Panc1 (cell line): ENCODE measurements at regions not wholly inside any gene's neighbourhood (a gene's known extent, or its start where the extent isn't known, plus 50 kb on each side); places are given as distances from the start of the nearest gene placed in this dataset.

Source experiments
- ATAC-seq: fragments of 200-7000 bp; cut with Tn5 transposase; 2 replicates; pipeline ENCODE4 v1.9.1; 2020; ENCODE audit warnings: mild to moderate bottlenecking, moderate library complexity
- BruUV-seq: library from RNA; stranded (reverse); fragments of 400-500 nt; replicated peaks from 2 replicates; lab custom pipeline; 2021; lab: Mats Ljungman, UMichigan
- CTCF ChIA-PET: fragments of 300-600 bp; sonication (Branson Sonifier 250); formaldehyde crosslinking; loops from one replicate; lab custom pipeline; 2022; ENCODE audit warnings: antibody characterized with exemption; lab: Charles Lee
- POLR2A ChIA-PET: fragments of 300-600 bp; sonication (Branson Sonifier 250); formaldehyde crosslinking; loops from one replicate; lab custom pipeline; 2022; ENCODE audit warnings: antibody characterized with exemption; lab: Charles Lee
- DNase-seq: peaks from one replicate; pipeline ENCODE4 v3.0.0-alpha.2; 2010; ENCODE audit warnings: low read depth, low spot score
- H3K27ac ChIP-seq: 2 replicates; pipeline ENCODE4 v1.5.1; 2011; ENCODE audit warnings: mild to moderate bottlenecking, low read length, inconsistent platforms
- H3K27me3 ChIP-seq: fragments of 200-500 bp; sonication (Bioruptor generic); 2 replicates; pipeline ENCODE4 v1.6.0; 2014; ENCODE audit warnings: low read length, inconsistent platforms; ENCODE audit not compliant: control insufficient read depth, insufficient read depth
- H3K36me3 ChIP-seq: fragments of 200-500 bp; sonication (Bioruptor generic); 2 replicates; pipeline ENCODE4 v1.5.1; 2014; ENCODE audit warnings: inconsistent platforms, mild to moderate bottlenecking, low read length, moderate library complexity; ENCODE audit not compliant: control insufficient read depth, insufficient read depth
- H3K4me1 ChIP-seq: 2 replicates; pipeline ENCODE4 v1.5.1; 2011; ENCODE audit warnings: inconsistent platforms, mild to moderate bottlenecking, low read length, moderate library complexity; ENCODE audit not compliant: control insufficient read depth, insufficient read depth
- H3K4me3 ChIP-seq, 2 experiments: 2 replicates each; pipeline ENCODE4 v1.5.1; 2011 to 2012; ENCODE audit warnings: low read depth in 2 of 2, low read length in 2 of 2, mild to moderate bottlenecking in 2 of 2, inconsistent platforms in 1 of 2, moderate library complexity in 1 of 2
- H3K9me3 ChIP-seq: fragments of 200-500 bp; sonication (Bioruptor generic); 2 replicates; pipeline ENCODE4 v1.5.1; 2014; ENCODE audit warnings: low read depth, mild to moderate bottlenecking, inconsistent platforms, low read length, moderate library complexity; ENCODE audit not compliant: control insufficient read depth, insufficient read depth
- CTCF ChIP-seq: fragments of 450-650 bp; IDR thresholded peaks from 2 replicates; pipeline ENCODE4 v1.5.1; 2017; ENCODE audit warnings: mild to moderate bottlenecking
- POLR2AphosphoS5 ChIP-seq: IDR thresholded peaks from 2 replicates; pipeline ENCODE4 v1.6.1; 2012; ENCODE audit warnings: mild to moderate bottlenecking, low read depth, low read length, moderate library complexity
- REST ChIP-seq, 2 experiments: IDR thresholded peaks; 2 replicates each; pipeline ENCODE4 v1.6.1; 2011 to 2012; ENCODE audit warnings: low read depth in 2 of 2, control low read depth in 1 of 2, low read length in 1 of 2, mild to moderate bottlenecking in 1 of 2, moderate library complexity in 1 of 2; ENCODE audit not compliant: insufficient read depth in 1 of 2
- SIN3A ChIP-seq: IDR thresholded peaks from 2 replicates; pipeline ENCODE4 v1.6.1; 2012; ENCODE audit warnings: low read depth, mild to moderate bottlenecking, low read length, moderate library complexity, borderline replicate concordance; ENCODE audit not compliant: insufficient read depth
- TCF7L2 ChIP-seq: IDR thresholded peaks from 2 replicates; pipeline ENCODE4 v1.6.1; 2011; ENCODE audit warnings: mild to moderate bottlenecking, low read depth, low read length, inconsistent platforms
- in situ Hi-C: cut with HindIII; loops from 2 replicates; pipeline ENCODE4 v1.10.0; 2016; ENCODE audit warnings: low sequenced_read_pairs, low pct_unique_long_range_greater_than_20kb
- intact Hi-C: fragments of 100-400 bp; cut with micrococcal nuclease; formaldehyde crosslinking; loops from one replicate; pipeline ENCODE4 v1.10.0; 2022; ENCODE audit not compliant: unreplicated experiment

- no peaks in the 10 kb centered on the region for H3K36me3 ChIP-seq
- BruUV-seq: no TSS peak
- intact Hi-C loops: loop anchor here (10.0 kb wide), 1 partner anchor 153 kb away; the partner anchor contains the start of gene CNKSR3
- no peaks in the 10 kb centered on the region for H3K27me3 ChIP-seq
- H3K4me1 ChIP-seq: no peaks in the 10 kb centered on the region
- DNase-seq (no peak), ATAC-seq (no peak)
- TF ChIP-seq SIN3A (no peak), CTCF (no peak), POLR2AphosphoS5 (no peak), REST (IDR thresholded peaks at IDR 0.05; ENCODE audit: insufficient read depth in 1 of 2, low read depth in 2 of 2, low read length in 1 of 2) (no peak), TCF7L2 (no peak)
- no peaks in the 10 kb centered on the region for H3K9me3 ChIP-seq
- ChIA-PET POLR2A (no interaction called here), CTCF (no interaction called here)
- no peak overlapping the region for H3K4me3 ChIP-seq
- no peak overlapping the region for H3K27ac ChIP-seq
- in situ Hi-C loops: no loop called here
Measured at GRCh38 chr6:154668156-154668555, 65.1 kb upstream of the SCAF8 start.

- POLR2A ChIA-PET: no interaction called here
- TF ChIP-seq REST (IDR thresholded peaks at IDR 0.05; ENCODE audit: insufficient read depth in 1 of 2, low read depth in 2 of 2, low read length in 1 of 2): no peak
- no peak for TF ChIP-seq CTCF
- no peak for TF ChIP-seq SIN3A
- TF ChIP-seq POLR2AphosphoS5: no peak
- no peak for TF ChIP-seq TCF7L2
- BruUV-seq: no TSS peak
- Histone ChIP-seq H3K36me3 (no peaks in the 10 kb centered on the region), H3K4me3 (no peak overlapping the region), H3K27me3 (no peaks in the 10 kb centered on the region), H3K27ac (no peak overlapping the region), H3K4me1 (no peaks in the 10 kb centered on the region), H3K9me3 (no peaks in the 10 kb centered on the region)
- CTCF ChIA-PET: no interaction called here
- DNase-seq: no peak
- in situ Hi-C loops: no loop called here
- ATAC-seq: no peak
- intact Hi-C loops: loop anchor here (10.0 kb wide), 1 partner anchor 517 kb away; no protein-coding TSS in a partner anchor
Measured at GRCh38 chr6:154672086-154672485, 61.1 kb upstream of the SCAF8 start.
